ENCODE measurements at regions not wholly inside any gene's neighbourhood (a gene's known extent, or its start where the extent isn't known, plus 50 kb on each side); places are given as distances from the start of the nearest gene placed in this dataset.
A peak's percentile ranks its signal among the peaks of the same experiment; 100 is the strongest.

DNA sequence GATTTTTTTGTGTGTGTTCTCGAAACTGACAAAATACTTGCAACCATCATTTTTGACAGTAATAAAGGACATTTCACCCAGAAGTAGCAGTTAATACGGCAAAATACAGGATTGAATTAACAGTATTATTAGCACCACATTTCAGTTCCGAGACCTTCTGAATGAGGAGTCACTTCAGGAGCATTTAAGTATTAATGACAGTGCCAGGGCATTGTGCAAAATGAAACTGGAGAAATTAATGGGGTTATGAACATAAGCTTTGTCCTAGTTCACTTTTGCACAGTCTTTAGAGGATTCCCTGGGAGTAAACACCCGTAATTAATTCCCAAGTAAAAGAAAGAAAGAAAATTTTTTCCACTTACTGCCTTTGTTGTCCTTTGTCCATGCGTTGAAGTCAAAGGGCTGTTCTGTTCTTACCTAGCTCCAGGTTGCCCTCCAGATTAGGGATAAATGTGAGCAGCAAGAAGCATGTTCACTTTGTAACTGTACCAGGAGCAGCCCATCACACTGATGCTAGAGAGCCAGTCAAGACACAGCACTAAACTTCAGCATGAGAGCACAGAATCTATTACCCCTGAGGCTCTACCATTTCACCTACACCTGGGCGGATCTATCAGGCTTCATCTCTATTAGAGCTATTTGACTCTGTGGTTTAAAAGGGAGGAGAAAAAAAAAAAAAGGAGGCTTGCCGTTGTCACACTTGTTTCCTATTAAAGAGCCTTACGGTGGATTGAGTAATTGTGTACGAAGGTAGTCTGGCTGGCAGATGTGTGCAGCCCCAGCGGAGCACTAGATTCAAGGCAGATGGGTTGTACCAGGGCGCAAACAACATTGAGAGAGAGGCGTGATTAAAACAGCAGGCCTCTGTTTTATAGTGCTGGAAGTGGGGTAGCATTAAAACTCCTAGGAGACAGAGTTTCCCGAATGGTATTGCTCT, 297.8 kb upstream of the SEMA3A start:
- TF ChIP-seq TCF4 (CRISPR knock-in tag; IDR thresholded peaks at IDR 0.05; ENCODE audit: borderline replicate concordance): peak; percentile 94
- TF ChIP-seq, protein P1, sequence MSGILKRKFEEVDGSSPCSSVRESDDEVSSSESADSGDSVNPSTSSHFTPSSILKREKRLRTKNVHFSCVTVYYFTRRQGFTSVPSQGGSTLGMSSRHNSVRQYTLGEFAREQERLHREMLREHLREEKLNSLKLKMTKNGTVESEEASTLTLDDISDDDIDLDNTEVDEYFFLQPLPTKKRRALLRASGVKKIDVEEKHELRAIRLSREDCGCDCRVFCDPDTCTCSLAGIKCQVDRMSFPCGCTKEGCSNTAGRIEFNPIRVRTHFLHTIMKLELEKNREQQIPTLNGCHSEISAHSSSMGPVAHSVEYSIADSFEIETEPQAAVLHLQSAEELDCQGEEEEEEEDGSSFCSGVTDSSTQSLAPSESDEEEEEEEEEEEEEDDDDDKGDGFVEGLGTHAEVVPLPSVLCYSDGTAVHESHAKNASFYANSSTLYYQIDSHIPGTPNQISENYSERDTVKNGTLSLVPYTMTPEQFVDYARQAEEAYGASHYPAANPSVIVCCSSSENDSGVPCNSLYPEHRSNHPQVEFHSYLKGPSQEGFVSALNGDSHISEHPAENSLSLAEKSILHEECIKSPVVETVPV (CRISPR knock-in tag; IDR thresholded peaks at IDR 0.05): peak; percentile 8; the same call in 1 of the 2 replicates
- no peak for TF ChIP-seq CSDC2 (CRISPR knock-in tag; IDR thresholded peaks at IDR 0.05)
- TF ChIP-seq, protein P2, sequence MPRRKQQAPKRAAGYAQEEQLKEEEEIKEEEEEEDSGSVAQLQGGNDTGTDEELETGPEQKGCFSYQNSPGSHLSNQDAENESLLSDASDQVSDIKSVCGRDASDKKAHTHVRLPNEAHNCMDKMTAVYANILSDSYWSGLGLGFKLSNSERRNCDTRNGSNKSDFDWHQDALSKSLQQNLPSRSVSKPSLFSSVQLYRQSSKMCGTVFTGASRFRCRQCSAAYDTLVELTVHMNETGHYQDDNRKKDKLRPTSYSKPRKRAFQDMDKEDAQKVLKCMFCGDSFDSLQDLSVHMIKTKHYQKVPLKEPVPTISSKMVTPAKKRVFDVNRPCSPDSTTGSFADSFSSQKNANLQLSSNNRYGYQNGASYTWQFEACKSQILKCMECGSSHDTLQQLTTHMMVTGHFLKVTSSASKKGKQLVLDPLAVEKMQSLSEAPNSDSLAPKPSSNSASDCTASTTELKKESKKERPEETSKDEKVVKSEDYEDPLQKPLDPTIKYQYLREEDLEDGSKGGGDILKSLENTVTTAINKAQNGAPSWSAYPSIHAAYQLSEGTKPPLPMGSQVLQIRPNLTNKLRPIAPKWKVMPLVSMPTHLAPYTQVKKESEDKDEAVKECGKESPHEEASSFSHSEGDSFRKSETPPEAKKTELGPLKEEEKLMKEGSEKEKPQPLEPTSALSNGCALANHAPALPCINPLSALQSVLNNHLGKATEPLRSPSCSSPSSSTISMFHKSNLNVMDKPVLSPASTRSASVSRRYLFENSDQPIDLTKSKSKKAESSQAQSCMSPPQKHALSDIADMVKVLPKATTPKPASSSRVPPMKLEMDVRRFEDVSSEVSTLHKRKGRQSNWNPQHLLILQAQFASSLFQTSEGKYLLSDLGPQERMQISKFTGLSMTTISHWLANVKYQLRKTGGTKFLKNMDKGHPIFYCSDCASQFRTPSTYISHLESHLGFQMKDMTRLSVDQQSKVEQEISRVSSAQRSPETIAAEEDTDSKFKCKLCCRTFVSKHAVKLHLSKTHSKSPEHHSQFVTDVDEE (CRISPR knock-in tag; IDR thresholded peaks at IDR 0.05): peak; percentile 66
- TF ChIP-seq CREB5 (CRISPR knock-in tag; IDR thresholded peaks at IDR 0.05; ENCODE audit: low read depth): no peak
- peak; percentile 95; the same call in 1 of the 2 replicates for TF ChIP-seq ZFP3 (CRISPR knock-in tag; IDR thresholded peaks at IDR 0.05)
- no peak for TF ChIP-seq PATZ1 (CRISPR knock-in tag; IDR thresholded peaks at IDR 0.05; ENCODE audit: borderline replicate concordance)
- TF ChIP-seq ZFP30 (CRISPR knock-in tag; IDR thresholded peaks at IDR 0.05): no peak
- ATAC-seq: peak; percentile 91

DNA sequence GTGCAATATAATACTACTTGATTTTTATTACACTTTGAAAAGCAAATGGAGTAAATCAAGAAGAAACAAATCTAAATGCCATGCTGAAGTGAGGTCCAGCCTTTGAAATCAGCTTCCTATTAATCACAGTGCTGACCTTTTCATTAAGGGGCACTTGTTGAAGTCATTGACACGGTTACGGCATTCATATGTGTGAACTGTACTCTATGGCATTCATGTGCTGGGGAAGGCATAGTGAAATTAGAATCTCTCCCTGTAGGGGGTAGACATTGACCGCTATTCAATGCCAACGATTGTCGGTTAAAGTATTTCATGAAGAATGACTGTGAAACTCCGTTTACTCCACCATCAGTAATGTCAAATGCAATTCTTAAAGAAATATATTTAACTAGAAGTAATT, 296.1 kb upstream of the SEMA3A start:
- peak; percentile 61 for ATAC-seq
- TF ChIP-seq BACH2 (CRISPR knock-in tag; IDR thresholded peaks at IDR 0.05; ENCODE audit: borderline replicate concordance) (no peak), POU6F1 (CRISPR knock-in tag; IDR thresholded peaks at IDR 0.05; ENCODE audit: borderline replicate concordance, low read depth) (no peak), CREB5 (CRISPR knock-in tag; IDR thresholded peaks at IDR 0.05; ENCODE audit: low read depth) (no peak), ESRRG (CRISPR knock-in tag; IDR thresholded peaks at IDR 0.05) (no peak), ARNTL (CRISPR knock-in tag; IDR thresholded peaks at IDR 0.05; ENCODE audit: borderline replicate concordance, low read depth) (no peak), PPARA (CRISPR knock-in tag; IDR thresholded peaks at IDR 0.05; ENCODE audit: borderline replicate concordance) (no peak)

- TF ChIP-seq ARNTL (CRISPR knock-in tag; IDR thresholded peaks at IDR 0.05; ENCODE audit: borderline replicate concordance, low read depth) (no peak), RARB (CRISPR knock-in tag; IDR thresholded peaks at IDR 0.05) (no peak), TOX (CRISPR knock-in tag; IDR thresholded peaks at IDR 0.05; ENCODE audit: borderline replicate concordance) (peak; percentile 54; the same call in 1 of the 2 replicates), ISL1 (CRISPR knock-in tag; IDR thresholded peaks at IDR 0.05) (peak; percentile 26; the same call in 1 of the 2 replicates)
- TF ChIP-seq, protein P1 (CRISPR knock-in tag; IDR thresholded peaks at IDR 0.05): no peak
- peak; percentile 83 for ATAC-seq
These were observed 290.0 kb upstream of the SEMA3A start for GRCh38 chr7:84484502-84485079.
